ENCODE measurements at regions not wholly inside any gene's neighbourhood (a gene's known extent, or its start where the extent isn't known, plus 50 kb on each side); places are given as distances from the start of the nearest gene placed in this dataset.

DNA sequence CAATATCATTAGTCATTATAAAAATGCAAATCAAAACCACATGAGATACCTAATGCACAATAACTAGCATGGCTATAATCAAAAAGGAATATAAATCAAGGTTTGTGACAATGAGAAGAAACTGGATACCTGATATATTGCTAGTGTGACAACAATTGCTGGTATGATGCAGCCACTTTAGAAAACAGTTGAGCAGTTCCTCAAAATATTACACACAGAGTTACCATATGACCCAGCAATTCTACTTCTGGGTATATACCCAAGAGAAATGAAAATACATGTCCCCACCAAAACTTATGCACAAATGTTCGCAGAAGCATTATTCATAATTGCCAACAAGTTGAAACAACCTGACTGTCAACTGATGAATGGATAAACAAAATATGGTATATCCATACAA is 339.7 kb upstream of the POU5F2 start:
- H2AFZ ChIP-seq (ENCODE audit: low read depth, low read length): no peak overlapping the region
- POLR2A ChIA-PET: no interaction called here
- FAIRE-seq (no peak), DNase-seq (ENCODE audit: low read depth, low spot score) (no peak)
- H3K27ac ChIP-seq (ENCODE audit: insufficient read depth, low read depth, low read length): no peak overlapping the region
- H3K4me3 ChIP-seq (replicated peaks in 1 of 3; ENCODE audit: insufficient read depth in 1 of 3, low read depth in 1 of 3, low read length in 3 of 3): no peak overlapping the region
- peaks cover 5% of the 10 kb centered on the region for H4K20me1 ChIP-seq (replicated peaks; ENCODE audit: control insufficient read depth, extremely low read depth, insufficient read depth, low read length)
- no peaks in the 10 kb centered on the region for H3K36me3 ChIP-seq (ENCODE audit: control insufficient read depth in 2 of 2, extremely low read depth in 1 of 2, insufficient read depth in 2 of 2, low read length in 2 of 2)
- no peaks in the 10 kb centered on the region for H3K27me3 ChIP-seq (ENCODE audit: control insufficient read depth in 2 of 2, insufficient read depth in 2 of 2, low read length in 2 of 2)
- no peaks in the 10 kb centered on the region for H3K9me3 ChIP-seq (replicated peaks; ENCODE audit: control insufficient read depth, insufficient read depth, low read length)
- intact Hi-C loops (cut with micrococcal nuclease): loop anchor here (10.0 kb wide), 1 partner anchor 146 kb away; no protein-coding TSS in a partner anchor
- CTCF ChIA-PET: no interaction called here
- H3K9ac ChIP-seq (replicated peaks; ENCODE audit: extremely low read depth, insufficient read depth, low read length): no peak overlapping the region
- dilution Hi-C loops (cut with MboI; ENCODE audit: extremely low pct_ligation_motif_present, low sequenced_read_pairs): no loop called here
- BruUV-seq (replicated peaks): no TSS peak
- H3K79me2 ChIP-seq (ENCODE audit: control insufficient read depth, insufficient read depth, low read length): peaks cover 15% of the 10 kb centered on the region
- no peak overlapping the region for H3K4me2 ChIP-seq (ENCODE audit: insufficient read depth, low read length)
- TF ChIP-seq GATA2 (IDR thresholded peaks at IDR 0.05; ENCODE audit: insufficient read depth, insufficient read length, low read depth, low read length) (no peak), JUN (IDR thresholded peaks at IDR 0.05; ENCODE audit: borderline replicate concordance, insufficient read depth, insufficient read length, low read depth) (no peak), POLR2A (IDR thresholded peaks at IDR 0.05; ENCODE audit: low read depth, low read length) (no peak), MYC (IDR thresholded peaks at IDR 0.05; ENCODE audit: low read depth, low read length) (no peak), FOS (IDR thresholded peaks at IDR 0.05; ENCODE audit: borderline replicate concordance, insufficient read depth, low read length) (no peak), EZH2 (IDR thresholded peaks at IDR 0.05; ENCODE audit: borderline replicate concordance, low read depth, low read length, severe bottlenecking) (no peak), POLR2AphosphoS5 (IDR thresholded peaks at IDR 0.05; ENCODE audit: insufficient read depth, low read depth, low read length) (no peak)
- TF ChIP-seq, protein P1, sequence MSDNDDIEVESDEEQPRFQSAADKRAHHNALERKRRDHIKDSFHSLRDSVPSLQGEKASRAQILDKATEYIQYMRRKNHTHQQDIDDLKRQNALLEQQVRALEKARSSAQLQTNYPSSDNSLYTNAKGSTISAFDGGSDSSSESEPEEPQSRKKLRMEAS (IDR thresholded peaks at IDR 0.05; ENCODE audit: insufficient read depth, insufficient read length): no peak
- TF ChIP-seq, protein P2, sequence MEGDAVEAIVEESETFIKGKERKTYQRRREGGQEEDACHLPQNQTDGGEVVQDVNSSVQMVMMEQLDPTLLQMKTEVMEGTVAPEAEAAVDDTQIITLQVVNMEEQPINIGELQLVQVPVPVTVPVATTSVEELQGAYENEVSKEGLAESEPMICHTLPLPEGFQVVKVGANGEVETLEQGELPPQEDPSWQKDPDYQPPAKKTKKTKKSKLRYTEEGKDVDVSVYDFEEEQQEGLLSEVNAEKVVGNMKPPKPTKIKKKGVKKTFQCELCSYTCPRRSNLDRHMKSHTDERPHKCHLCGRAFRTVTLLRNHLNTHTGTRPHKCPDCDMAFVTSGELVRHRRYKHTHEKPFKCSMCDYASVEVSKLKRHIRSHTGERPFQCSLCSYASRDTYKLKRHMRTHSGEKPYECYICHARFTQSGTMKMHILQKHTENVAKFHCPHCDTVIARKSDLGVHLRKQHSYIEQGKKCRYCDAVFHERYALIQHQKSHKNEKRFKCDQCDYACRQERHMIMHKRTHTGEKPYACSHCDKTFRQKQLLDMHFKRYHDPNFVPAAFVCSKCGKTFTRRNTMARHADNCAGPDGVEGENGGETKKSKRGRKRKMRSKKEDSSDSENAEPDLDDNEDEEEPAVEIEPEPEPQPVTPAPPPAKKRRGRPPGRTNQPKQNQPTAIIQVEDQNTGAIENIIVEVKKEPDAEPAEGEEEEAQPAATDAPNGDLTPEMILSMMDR (IDR thresholded peaks at IDR 0.05; ENCODE audit: extremely low read depth in 1 of 2, insufficient read depth in 1 of 2, low read depth in 1 of 2, low read length in 2 of 2): no peak
- H3K4me1 ChIP-seq (ENCODE audit: control insufficient read depth, extremely low read depth, insufficient read depth, low read length): no peaks in the 10 kb centered on the region
- no peaks in the 10 kb centered on the region for H3K9me1 ChIP-seq (replicated peaks; ENCODE audit: control insufficient read depth, extremely low read depth, insufficient read depth, low read length)

All from endothelial cell of umbilical vein (primary cell).